Activated naive CD8-positive, alpha-beta T cell treated with anti-CD3 and anti-CD28 coated beads, Interleukin-2, amount 50 U/mL, for 16 hours (primary cell): ENCODE measurements at regions not wholly inside any gene's neighbourhood (a gene's known extent, or its start where the extent isn't known, plus 50 kb on each side); places are given as distances from the start of the nearest gene placed in this dataset.

ENCODE experiments used
- DNase-seq: peaks from one replicate; pipeline ENCODE4 v3.0.0-alpha.2; 2020; ENCODE audit warnings: low read depth, low spot score

- DNase-seq = no peak
Measured at GRCh38 chr5:155908543-155908942, 418.4 kb upstream of the SGCD start.

- no peak for DNase-seq
Measured at GRCh38 chr5:155912291-155912690, 414.7 kb upstream of the SGCD start.

DNA sequence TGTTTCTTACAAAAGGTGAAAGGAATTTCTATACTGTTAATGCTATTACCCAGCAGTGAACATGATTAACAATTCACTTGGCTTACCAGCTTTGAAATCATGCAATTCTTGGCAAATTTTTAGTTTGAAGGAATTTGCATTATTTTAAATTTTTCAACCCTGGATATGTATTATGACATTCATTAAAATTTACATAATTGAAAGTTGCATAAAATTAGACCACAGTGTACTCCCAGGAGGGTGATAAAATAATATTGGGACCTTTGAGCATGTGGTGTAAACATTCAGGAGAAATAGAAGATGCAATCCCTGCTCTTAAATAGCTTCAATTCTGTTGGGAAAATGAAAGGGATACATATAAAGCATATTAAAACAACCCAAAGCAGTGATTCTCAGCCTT lies 412.2 kb upstream of the SGCD start:
- DNase-seq = no peak

DNA sequence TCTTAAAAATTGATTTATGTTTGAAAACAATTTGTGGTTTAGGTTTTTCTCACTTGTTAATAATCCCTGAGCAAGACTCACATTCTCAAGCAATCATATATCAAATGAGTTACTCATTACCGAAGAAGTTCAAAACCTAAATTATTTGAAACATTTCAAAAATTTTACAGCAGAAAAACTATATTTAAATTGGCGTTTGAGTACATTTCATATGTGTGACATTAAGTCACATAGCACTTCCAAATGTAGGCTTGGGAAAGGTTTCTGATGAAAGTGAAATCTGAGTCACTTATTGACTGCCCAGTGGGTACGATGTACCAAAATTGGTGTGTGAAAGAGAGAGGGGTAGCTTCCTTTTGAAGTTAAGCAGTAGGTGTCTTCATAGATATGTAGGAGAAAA lies 411.4 kb upstream of the SGCD start:
- DNase-seq = no peak

DNA sequence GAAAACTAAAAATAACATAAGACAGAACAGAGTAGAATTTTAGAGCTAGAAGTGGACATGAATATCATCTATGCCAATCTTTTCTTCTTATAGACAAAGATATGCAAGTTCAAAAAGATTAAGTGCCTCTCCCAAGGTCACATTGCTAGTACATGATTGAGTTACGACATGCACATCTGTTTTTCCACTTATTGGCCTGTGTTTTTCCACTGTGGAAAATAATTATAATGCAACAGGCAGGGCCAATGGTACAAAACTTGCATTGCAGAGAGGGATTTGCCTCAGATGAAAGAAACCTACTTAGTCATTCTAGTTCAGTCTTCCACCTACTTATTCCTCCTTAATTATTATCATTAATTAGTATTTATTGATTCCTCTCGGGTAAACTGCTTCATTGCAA lies 407.8 kb upstream of the SGCD start:
- DNase-seq = no peak

DNA sequence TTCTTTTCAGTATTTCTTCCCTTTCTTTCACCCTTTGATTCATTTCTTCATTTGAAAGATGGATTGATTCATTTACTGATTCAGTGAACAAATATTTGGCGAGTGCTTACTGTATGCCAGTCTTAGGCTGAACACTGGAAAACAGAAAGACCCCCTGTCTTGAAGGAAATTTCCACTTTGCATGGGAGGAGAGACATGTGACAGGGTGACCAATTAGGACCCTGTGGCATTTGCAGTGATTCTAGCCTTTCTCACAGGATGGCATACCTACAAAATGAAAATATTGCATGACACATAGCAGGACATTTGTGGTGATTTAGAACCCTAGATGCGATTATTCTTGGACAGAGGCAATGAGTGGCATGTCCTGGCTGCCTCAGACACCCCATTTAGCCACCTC lies 407.2 kb upstream of the SGCD start:
- no peak for DNase-seq

GRCh38 chr5:155921621-155922020 lies 405.3 kb upstream of the SGCD start:
- no peak for DNase-seq

- DNase-seq = no peak
Measured at GRCh38 chr5:155923784-155924183, 403.2 kb upstream of the SGCD start.

- no peak for DNase-seq
Measured at GRCh38 chr5:155926031-155926430, 400.9 kb upstream of the SGCD start.

DNA sequence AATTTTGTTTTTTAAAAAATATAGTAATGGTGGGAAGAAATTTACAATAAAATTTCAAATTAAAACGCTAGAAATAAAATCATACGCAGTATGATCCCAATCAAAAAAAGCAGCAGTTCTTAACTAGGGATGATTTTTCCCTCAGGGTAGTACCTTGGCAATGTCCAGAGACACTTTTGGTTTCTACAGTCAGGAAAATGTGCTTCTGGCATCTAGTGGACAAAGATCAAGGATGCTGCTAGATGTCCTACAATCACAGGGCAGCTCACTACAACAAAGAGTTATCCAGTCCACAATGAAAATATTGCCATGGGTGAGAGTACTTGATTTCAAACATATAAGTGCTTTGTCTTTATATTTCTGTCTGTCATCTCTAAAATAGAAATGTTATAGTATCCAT lies 400.2 kb upstream of the SGCD start:
- no peak for DNase-seq

GRCh38 chr5:155929112-155929511 lies 397.9 kb upstream of the SGCD start:
- DNase-seq = no peak

DNA sequence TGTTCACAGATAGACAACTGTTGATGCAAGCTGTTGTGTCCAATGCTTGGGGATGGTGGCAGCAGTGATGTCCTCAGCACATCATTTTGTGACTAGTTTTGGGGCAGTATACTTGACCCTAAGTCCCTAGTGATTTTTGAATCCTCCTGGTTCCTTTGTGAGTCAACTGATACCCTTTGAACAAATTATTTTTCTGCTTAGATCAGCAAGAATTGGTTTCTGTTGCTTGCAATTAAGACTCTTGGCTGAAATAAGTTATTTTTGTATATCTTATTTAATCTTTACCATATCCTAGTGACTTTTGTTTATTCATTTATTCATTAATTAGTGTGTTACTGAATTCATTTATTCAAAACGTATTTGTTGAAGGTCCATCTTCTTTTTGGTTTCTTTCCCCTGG lies 392.0 kb upstream of the SGCD start:
- no peak for DNase-seq

DNA sequence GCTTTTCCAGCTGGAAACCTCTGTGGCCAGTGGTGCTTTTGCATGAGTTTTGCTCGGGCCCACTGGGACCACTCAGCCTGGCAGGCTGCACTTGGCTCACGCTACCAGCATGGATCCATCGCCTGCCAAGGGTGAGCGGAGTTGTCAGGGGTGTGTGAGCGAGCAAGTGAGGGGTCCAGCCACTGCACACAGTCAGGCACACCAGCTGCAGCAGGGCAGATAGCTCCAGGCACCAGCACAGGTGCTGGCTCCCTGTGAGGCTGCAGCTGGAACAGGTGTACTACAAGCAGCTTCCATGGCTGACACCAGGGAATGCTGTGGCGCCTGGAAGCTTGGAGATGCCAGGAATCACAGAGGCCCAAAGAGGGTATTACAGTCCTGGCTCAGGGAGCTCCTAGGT lies 391.2 kb upstream of the SGCD start:
- DNase-seq = no peak

DNA sequence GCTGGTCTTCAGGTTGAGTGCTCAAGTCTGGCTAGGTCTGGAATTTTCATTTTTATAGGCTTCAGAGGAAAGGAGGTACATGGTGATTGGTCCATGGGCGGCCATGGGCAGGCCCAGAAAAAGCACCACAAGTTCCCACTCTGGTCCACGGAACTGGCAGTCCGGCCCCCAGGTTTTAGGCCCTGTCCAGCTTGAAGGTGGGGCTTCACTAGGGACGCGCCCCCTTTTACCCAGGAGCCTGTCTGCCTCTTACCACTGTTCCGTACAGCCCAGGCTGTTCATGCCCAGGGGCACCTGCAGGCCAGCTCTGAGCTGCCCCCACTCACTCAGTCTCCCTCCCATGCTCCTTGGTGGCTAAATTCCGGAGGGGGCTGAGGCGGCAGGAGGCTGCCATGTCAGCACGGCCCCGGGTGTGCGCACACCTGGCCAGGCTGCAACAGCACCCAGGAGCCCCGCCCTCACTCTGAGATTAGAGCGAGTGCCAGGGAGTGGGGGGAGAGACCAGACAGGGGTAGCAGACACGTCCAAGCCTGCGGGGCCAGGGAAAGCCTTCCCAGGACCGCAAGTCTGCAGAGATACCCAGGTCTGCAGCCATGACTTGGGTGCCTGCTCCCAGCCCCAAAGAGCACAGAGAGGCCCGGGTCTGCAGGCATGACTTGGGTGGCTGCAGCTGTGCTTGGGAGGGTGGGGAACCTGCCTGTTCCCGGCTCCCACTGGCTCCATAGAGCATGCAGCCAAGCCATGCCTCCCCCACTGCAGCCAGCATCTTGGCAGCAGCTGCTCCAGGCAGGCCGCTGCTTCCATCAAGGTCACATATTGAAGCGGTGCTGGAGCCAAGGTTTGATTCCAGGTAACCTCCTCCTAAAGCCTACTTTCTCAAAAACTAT lies 390.2 kb upstream of the SGCD start:
- no peak for DNase-seq

DNA sequence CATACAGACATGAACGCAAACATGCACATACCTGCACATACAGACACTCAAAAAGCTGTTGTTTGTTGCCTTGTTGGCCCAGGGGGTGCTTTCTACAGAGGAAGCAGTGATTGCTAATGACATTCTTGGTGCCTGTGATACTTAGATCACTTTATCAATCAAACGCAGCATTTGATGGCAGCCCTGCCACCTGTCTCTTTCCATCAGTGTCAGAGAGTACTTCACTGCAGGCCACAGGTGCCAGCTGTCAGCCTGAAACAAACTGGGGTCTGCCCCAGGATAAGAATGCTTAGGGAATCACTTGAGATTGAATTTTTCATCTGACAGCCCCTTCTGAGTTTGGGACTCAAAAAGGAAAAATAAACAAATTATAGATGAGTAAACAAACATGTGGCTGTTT lies 388.9 kb upstream of the SGCD start:
- no peak for DNase-seq

- no peak for DNase-seq
Measured at GRCh38 chr5:155941340-155941739, 385.6 kb upstream of the SGCD start.

DNA sequence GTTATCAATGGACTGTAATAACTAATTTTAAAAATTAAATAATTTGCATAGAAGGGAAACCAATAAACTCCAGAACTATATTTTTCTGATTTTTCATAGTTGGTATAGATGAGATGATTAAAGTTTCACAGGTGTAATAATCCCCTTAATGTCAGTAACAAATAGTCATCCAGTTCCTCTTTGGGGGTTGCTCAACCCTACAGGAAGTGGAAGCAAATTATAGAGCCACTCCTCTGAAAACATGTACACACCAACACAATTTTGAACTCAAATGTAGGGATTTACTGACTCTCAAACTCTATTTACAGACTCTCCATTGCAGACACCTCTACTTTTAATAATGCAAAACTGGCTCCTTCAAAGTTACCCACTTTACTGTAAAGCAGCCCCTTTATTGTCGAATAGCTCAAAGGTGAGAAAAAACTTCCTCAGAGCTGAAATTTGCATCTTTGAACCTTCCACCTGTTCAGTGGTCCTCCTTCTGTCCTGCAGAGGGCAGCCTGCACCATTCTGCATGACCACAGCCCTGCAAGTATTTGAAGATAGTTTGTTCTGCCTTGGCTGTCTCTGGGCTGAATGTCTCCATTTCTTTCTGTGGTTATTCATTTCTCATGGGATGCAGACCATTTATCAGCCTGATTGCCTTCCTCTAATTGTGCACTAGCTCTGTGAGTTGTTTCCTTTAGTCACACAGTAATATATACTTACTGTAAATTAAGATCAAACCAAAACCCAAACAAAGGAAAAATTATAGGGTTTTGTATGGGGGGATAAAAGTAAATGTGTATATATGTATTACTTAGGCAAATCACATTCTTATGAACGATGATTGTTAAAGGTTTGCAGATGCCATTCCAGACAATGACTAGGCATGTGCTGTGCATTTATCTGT lies 383.2 kb upstream of the SGCD start:
- DNase-seq = no peak

DNA sequence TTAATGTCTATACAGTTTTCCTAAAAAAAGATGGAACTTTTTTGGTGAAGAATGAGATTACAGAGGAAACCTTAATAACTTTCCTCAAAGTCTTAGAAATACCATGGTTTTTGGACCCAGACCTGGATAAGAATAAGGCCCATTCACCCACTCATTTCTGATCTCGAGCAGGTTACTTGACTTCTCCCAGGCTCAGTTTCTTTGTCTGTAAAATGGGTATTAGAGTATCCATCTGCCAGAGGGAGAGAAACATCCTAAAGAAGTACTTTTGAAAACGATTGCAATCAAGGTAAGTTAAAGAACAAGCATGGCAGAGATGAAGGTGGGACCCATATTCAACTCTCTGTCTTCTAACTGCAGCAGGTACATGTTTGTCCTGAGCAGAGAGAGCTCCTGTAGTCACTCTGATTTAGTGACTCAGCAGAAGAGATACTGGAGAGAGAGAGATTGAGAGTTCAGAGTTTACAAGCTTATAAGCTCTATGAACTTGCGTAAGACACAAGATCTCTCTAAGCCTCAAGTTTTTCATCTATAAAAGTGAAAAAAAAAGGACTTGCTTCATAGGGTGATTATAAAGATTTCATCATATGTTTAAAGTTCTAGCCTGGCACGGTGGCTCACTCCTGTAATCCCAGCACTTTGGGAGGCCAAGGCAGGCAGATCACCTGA lies 379.4 kb upstream of the SGCD start:
- DNase-seq = no peak

GRCh38 chr5:155948576-155948975 lies 378.4 kb upstream of the SGCD start:
- no peak for DNase-seq

GRCh38 chr5:155952486-155953089 lies 374.4 kb upstream of the SGCD start:
- no peak for DNase-seq

DNA sequence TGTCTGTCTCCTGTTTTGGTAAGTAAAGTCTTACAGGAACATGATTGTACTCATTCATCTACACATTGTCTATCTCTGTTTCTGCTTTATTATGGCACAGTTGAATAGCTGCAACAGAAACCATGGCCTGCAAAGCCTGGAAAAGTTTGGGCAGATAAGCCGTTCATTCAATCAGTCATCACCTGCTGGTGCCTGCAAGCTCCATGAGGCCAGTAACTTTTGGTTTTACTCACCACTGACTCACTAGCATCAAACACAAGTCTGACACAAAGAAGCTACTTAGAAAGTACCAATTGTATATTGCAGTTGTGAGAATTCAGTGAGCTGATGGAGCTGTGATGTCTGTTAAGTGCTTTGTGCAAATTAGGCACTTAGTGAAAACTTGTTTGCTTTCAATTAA lies 373.6 kb upstream of the SGCD start:
- DNase-seq = no peak
